Forelimb muscle (tissue), 1 donor: ENCODE measurements at regions not wholly inside any gene's neighbourhood (a gene's known extent, or its start where the extent isn't known, plus 50 kb on each side); places are given as distances from the start of the nearest gene placed in this dataset.

ENCODE experiments used
- DNase-seq: peaks from one replicate; pipeline ENCODE4 v3.0.0-alpha.2; 2013; ENCODE audit warnings: low read depth

- no peak for DNase-seq
Observed at GRCh38 chr1:38402230-38402815, 355.7 kb upstream of the POU3F1 start.

GRCh38 chr1:38396606-38397005, 350.0 kb upstream of the POU3F1 start:
- DNase-seq = no peak

GRCh38 chr1:38394303-38394702, 347.7 kb upstream of the POU3F1 start:
- DNase-seq = no peak

GRCh38 chr1:38392861-38393260, 346.3 kb upstream of the POU3F1 start:
- no peak for DNase-seq

GRCh38 chr1:38381256-38381655, 334.7 kb upstream of the POU3F1 start:
- DNase-seq = no peak

- no peak for DNase-seq
Observed at GRCh38 chr1:38376577-38376976, 330.0 kb upstream of the POU3F1 start.

- DNase-seq = no peak
Observed at GRCh38 chr1:38375035-38375434, 328.4 kb upstream of the POU3F1 start.

- DNase-seq = no peak
Observed at GRCh38 chr1:38371505-38371844, 324.9 kb upstream of the POU3F1 start.

GRCh38 chr1:38370716-38371504, 324.3 kb upstream of the POU3F1 start:
- DNase-seq = no peak

- no peak for DNase-seq
Observed at GRCh38 chr1:38365242-38365641, 318.6 kb upstream of the POU3F1 start.

- DNase-seq = no peak
Observed at GRCh38 chr1:38361566-38361965, 315.0 kb upstream of the POU3F1 start.

GRCh38 chr1:38360807-38361206, 314.2 kb upstream of the POU3F1 start:
- DNase-seq = no peak

- DNase-seq = no peak
Observed at GRCh38 chr1:38353956-38354355, 307.4 kb upstream of the POU3F1 start.

GRCh38 chr1:38352869-38353268, 306.3 kb upstream of the POU3F1 start:
- no peak for DNase-seq

GRCh38 chr1:38347446-38348175, 301.0 kb upstream of the POU3F1 start:
- DNase-seq = no peak

GRCh38 chr1:38344716-38345115, 298.1 kb upstream of the POU3F1 start:
- no peak for DNase-seq

- no peak for DNase-seq
Observed at GRCh38 chr1:38341694-38342093, 295.1 kb upstream of the POU3F1 start.

- no peak for DNase-seq
Observed at GRCh38 chr1:38340409-38340808, 293.8 kb upstream of the POU3F1 start.

- no peak for DNase-seq
Observed at GRCh38 chr1:38337711-38338110, 291.1 kb upstream of the POU3F1 start.

GRCh38 chr1:38336961-38337360, 290.4 kb upstream of the POU3F1 start:
- DNase-seq = no peak

GRCh38 chr1:38336301-38336923, 289.8 kb upstream of the POU3F1 start:
- DNase-seq = no peak

GRCh38 chr1:38334930-38335592, 288.5 kb upstream of the POU3F1 start:
- no peak for DNase-seq
